Astrocyte of the hippocampus (primary cell): ENCODE measurements at regions not wholly inside any gene's neighbourhood (a gene's known extent, or its start where the extent isn't known, plus 50 kb on each side); places are given as distances from the start of the nearest gene placed in this dataset.
"Not testable (repeated sequence)": the region's sequence is repeated elsewhere in the genome, so short reads cannot be mapped to it uniquely, and the experiment has no call there.

Experiments used
- DNase-seq: peaks from one replicate; pipeline ENCODE4 v3.0.0; 2011; ENCODE audit warnings: low read depth, low spot score

GRCh38 chr1:78715181-78715661 is 65.6 kb downstream of the IFI44 start:
- DNase-seq = no peak

DNA sequence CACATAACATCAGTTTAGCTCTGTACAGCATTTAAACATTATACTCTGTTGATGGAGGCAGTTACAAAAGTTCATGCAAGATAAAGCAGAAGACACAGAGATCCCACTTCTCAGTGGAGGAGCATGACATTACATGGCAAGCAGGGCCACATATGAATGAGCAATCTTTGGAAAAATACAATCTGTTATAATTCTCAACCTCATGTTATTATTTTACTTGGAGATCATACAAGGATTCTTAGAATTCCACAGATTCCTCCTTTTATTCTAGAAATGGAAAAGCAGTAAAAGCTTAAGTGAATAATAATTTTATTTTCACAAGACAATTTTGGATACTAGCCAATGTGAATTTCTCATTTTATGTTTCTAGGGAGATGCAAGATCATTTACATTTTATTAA is 66.6 kb downstream of the IFI44 start:
- peak; percentile 39 for DNase-seq

DNA sequence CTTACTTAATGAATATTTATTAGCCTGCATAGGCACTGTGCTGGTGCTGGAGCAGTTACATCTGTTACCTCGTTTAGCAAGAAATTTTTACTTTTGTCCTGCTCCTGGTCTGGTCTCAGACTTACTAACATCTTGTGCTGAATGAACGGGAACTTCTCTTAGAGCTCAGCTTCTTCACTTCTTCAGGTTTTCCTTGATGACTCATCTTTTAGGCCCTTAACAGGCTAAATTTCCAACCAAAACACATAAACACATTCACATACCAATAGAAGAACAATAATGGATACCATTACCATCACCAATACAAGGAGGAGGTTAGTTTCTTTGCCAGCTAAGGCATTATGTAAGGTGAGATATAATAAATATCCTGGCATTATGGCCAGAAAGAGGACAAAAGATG is 68.9 kb downstream of the IFI44 start:
- DNase-seq = peak; percentile 49

DNA sequence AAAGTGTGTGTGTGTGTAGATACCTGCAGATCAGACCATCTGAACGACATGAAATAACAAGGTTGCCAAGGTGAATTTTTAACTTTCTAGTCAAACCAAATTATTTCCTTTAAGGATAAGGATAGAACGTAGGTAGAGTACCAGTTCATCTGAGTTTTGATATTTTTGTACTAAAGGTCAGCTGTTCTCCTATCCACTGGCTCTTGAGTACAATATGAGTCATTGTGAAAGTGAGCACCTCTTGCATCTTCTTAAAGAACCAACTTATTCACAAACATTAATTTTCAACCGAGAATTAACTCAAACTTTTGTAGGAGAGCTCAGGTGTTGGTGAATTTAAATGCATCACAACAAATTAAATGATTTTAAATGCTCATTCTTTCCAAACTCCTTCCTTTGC is 71.5 kb downstream of the IFI44 start:
- DNase-seq = no peak

GRCh38 chr1:78722105-78722504 is 72.5 kb downstream of the IFI44 start:
- no peak for DNase-seq

- DNase-seq = no peak
Observed at GRCh38 chr1:78722521-78722920, 72.9 kb downstream of the IFI44 start.

GRCh38 chr1:78722947-78723346 is 73.3 kb downstream of the IFI44 start:
- no peak for DNase-seq

GRCh38 chr1:78726686-78727085 is 77.1 kb downstream of the IFI44 start:
- DNase-seq = no peak

GRCh38 chr1:78728359-78728758 is 78.7 kb downstream of the IFI44 start:
- no peak for DNase-seq

DNA sequence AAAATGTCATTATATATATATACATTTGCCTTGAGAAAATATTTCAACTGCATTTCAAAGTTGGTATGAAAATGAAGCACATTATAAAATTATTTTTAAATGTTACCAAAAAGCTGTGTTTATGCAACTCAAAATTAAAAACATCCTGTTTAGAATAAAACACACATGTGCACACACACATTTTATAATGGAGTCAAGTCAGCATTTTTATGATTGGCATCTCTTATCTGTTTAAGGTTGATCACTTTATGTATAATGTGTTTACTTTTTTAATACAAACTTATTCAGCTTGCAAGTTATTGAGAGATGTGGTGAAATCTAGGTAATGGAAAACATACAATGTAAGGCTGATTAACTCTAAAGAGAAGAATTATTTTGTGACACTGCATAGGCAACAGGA is 80.4 kb downstream of the IFI44 start:
- no peak for DNase-seq

DNA sequence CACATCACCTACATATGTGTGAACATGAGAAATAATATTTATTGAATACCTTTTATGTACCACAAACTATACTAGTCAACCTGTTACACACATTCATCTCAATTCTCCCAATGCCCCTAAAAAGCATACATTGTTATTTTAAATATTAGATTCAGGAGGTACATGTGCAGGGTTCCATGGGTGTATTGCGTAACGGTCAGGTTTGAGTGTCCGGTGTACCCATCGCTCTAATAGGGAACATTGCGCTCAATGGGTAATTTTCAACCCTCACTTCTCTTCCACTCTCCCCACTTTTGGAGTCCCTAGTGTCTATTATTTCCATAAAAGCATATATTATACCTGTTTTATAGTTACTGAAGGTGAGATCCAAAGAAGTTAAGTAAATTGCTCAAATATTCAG is 82.0 kb downstream of the IFI44 start:
- no peak for DNase-seq

- DNase-seq = no peak
Observed at GRCh38 chr1:78737241-78737640, 87.6 kb downstream of the IFI44 start.

DNA sequence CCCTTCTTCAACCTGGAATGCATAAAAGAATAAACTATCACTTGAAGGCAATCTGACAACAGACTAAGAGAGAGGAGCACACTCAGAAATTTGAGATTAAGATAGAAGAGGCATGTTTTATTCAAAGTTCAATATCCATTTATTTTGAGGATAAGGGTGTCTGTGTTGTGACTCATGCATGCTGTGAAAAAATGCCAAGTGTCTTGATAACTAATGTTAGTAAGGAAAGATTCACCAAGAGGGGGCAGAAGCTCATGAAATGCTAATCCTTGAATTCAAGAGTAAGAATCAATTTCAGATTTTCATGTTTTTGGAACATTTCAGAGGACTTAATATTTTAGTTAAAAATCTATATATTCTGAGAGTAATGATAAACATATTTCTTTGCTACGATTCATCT is 94.0 kb downstream of the IFI44 start:
- DNase-seq = peak; percentile 22

DNA sequence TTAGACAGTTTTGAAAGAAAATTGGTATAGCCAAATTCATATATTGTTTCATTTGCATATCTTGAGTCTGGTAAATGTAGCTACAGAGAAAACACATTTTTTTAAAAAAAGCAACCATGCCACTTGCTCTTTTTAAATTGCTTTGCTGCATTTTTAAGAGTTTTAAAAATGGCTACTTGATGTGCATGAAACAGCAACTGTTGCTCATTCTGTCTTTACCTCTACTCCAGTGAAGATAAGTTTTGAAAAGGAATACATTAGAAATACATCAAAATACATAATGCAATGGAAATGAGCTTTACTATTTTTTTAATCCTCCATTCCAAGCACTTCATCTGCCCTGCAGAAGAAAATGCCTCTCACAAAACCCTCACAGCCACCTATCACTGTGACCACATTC is 95.5 kb downstream of the IFI44 start:
- no peak for DNase-seq

DNA sequence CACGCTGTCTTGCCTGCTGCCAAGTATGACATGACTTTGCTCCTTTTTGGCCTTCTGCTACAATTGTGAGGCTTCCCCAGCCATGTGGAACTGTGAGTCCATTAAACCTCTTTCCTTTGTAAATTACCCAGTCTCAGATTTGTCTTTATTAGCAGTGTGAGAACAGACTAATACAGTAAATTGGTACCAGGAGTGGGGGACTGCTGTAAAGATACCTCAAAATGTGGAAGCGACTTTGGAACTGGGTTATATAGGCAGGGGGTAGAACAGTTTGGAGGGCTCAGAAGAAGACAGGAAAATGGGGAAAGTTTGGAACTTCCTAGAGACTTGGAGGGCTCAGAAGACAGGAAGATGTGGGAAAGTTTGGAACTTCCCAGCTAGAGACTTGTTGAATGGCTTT is 104.0 kb downstream of the IFI44 start:
- DNase-seq = not testable (repeated sequence)

DNA sequence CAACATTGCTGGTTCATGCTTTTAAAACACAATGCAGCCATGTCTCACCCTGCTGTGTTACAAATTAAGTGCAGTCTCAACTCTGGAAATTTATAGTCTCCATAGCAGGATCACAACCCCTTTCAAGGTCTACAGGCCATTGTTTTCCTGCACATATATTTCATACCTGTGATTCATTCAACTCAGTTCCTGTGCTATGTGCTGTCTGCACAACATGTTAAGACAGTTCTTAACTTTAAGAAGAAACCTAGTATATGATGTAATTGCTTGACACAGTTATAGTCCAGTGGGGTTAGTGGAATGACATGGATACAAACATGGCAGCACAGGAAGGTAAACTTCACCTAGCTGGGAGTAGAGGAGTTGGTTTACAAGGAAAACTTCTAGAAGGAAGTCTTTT is 106.4 kb downstream of the IFI44 start:
- no peak for DNase-seq

DNA sequence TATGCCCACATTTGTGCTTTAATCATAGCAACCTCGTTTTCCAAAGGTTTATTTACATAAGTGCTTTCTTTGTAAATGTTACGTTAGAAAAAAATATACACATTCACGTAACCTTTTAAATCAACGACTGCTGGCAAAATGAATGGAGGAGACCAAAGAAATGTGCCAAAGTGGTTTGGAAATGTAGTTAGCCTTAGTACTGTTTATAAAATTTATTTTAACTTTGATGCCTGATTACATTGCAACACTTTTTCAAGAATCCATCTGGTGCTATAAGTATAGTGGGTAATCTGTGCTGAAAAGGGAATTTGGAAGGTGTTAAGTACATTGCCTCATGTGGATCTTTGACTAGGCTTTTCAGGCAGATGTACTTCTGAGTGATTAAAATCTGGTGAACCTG is 108.9 kb downstream of the IFI44 start:
- DNase-seq = no peak

GRCh38 chr1:78759881-78760280 is 110.2 kb downstream of the IFI44 start:
- DNase-seq = no peak

- DNase-seq = peak; percentile 32
Observed at GRCh38 chr1:78760858-78761257, 111.2 kb downstream of the IFI44 start.

- no peak for DNase-seq
Observed at GRCh38 chr1:78762113-78762512, 112.5 kb downstream of the IFI44 start.

GRCh38 chr1:78765489-78765888 is 115.9 kb downstream of the IFI44 start:
- DNase-seq = no peak

DNA sequence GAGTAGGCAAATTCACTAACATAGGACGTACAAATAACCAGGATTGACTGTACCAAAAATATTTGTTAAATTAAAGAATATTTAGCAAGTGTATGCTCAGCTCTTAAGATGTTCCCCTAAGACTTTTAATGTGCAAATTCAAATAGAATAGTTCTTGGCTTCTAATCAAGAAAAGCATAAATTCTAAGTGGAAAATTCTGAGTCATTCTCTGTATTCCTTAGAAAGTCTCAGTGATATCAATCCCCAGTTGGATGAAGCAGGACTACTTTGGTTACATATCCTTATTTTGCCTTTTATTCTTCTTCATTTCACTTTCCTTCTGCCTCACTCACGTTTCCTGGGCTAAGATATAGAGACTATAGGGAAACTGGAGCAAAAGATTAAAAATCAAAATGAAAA is 130.2 kb downstream of the IFI44 start:
- peak; percentile 8 for DNase-seq

DNA sequence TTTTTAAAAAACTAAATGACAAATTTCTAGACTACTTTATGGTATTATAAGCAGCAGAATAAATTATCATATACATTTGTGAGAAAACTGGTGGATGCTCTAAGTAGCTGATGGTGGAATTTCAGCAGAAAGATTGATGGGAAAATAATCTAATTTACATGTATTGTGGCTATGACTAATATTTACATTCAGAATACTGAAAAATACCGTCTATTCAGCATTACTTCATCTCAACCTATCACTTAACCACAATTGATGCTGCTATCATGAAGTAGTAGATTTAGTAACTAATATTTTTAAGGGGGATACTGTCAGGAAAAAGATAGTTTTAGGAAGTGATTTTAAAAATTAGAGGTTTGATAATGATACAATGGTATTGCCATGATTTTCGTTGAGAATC is 137.9 kb downstream of the IFI44 start:
- DNase-seq = no peak

DNA sequence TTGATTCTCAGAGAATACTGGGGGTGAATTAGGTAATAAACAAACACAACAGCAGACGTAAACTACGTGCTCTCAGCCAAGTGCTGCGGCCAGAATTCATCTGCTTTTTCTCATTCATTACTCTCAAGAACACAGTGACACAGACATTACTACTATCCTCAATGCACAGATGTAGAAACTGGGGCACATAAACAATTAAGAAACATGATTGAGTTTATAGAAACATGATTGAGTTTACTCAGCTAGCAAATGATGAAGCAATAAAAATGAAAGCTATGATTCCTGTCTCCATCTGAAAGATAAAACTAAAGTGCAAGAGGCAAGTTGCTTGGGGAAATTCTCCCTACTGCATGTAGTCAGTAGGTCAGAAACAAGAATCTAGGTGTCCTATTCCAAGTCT is 140.5 kb downstream of the IFI44 start:
- DNase-seq = no peak

GRCh38 chr1:78792756-78793155 is 143.1 kb downstream of the IFI44 start:
- DNase-seq = peak; percentile 2
